Progenitor cell of endocrine pancreas (in vitro differentiated cells): ENCODE measurements at regions not wholly inside any gene's neighbourhood (a gene's known extent, or its start where the extent isn't known, plus 50 kb on each side); places are given as distances from the start of the nearest gene placed in this dataset.

ENCODE experiments used
- DNase-seq: peaks from one replicate; pipeline ENCODE4 v3.0.0; 2021; ENCODE audit warnings: low spot score; ENCODE audit not compliant: unreplicated experiment
- H3K27ac Mint-ChIP-seq: 2 replicates; pipeline ENCODE4 v1.8.0; 2021; ENCODE audit warnings: mild to moderate bottlenecking, moderate library complexity, mixed read lengths
- H3K27me3 Mint-ChIP-seq: 2 replicates; pipeline ENCODE4 v1.8.0; 2021; ENCODE audit warnings: mixed read lengths
- H3K36me3 Mint-ChIP-seq: 2 replicates; pipeline ENCODE4 v1.8.0; 2022; ENCODE audit warnings: mixed read lengths; ENCODE audit not compliant: insufficient read depth
- H3K4me1 Mint-ChIP-seq: 2 replicates; pipeline ENCODE4 v1.8.0; 2021; ENCODE audit warnings: low read depth, mixed read lengths
- H3K4me3 Mint-ChIP-seq: 2 replicates; pipeline ENCODE4 v1.8.0; 2021; ENCODE audit warnings: low read depth, mild to moderate bottlenecking, moderate library complexity, mixed read lengths
- H3K9me3 Mint-ChIP-seq: 2 replicates; pipeline ENCODE4 v1.8.0; 2021; ENCODE audit warnings: low read depth, mixed read lengths
- CTCF ChIP-seq: fragments of 200-600 bp; sonication (generic); IDR thresholded peaks from one replicate; pipeline ENCODE4 v1.5.0; 2021; ENCODE audit warnings: antibody characterized with exemption, mild to moderate bottlenecking; ENCODE audit not compliant: unreplicated experiment

DNA sequence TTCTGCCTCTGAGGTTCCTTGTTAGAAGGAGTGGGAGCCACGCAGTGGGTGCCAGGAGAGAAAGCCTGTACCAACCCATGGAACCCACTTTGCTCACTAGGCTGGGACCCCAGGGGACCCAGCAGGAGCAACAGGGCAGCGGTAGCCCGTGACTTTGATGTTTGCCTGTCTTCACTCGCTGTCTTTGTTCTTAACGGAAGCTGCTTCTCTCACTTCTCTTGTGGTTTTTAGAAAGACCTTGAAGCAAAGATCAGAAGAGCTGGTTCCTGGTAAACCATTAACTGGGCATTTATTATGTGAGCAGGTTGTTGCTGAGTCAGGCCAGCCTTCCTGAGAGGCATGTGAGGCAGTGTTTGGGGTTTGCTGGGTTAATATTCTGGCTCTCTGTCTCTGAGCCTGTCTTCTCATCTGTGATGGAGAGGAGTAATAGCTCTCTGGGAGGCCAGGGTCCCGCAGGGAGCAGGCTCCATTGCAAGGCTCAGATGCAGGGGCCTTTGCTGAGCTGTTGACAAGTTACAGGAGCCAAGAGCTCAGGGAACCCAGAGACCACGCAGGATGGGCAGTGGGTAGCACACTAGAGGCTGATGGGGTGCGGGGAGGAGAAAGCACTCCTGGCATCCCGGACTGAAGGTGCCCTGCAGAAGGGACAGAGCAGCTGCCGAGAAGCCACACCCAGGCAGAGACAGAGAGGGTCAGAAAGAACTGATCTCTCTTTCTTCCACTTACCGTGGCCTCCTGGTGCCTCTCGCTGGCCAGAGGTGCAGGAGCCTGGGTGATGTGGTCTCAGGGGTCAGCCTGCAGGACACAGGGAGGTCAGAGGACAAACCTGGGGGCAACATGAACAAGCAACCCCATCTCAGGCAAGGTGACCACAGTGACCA, 367.5 kb upstream of the C1orf174 start:
- H3K4me1 Mint-ChIP-seq, result peaks cover 13% of the 10 kb centered on the region

DNA sequence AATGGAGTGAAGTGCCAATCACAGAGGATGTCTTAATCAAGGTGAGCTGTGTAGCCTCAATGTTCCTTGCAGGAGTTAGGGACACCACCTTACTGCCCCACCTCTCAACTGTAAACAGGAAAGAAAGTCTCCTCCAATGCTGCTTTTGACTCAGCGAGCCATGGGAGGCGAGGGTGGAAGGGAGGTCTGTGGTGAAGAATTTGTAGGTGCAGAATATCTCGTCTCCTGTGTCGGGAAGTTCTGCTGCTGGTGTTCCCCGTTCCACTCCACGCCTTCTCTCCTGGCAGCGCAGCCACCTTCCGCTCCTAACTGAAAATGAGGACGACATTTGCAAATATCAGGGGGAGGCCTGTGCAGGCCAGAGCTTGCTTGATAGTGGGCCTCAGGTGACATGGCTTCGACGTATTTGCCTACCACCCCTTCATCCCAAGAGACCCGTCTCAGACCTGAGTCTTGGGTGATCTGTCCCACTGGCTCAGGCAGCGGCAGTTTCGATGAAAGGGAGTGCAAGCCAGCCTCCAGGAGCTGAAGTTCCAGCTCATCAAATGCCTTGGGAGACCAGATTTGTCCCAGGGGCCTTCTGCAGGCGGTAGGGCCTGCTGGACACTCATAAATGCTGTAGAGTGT, 368.3 kb upstream of the C1orf174 start:
- no peak for TF ChIP-seq CTCF
- Mint-ChIP-seq H3K27ac (peak overlapping the region; percentile 26), H3K4me3 (no peak overlapping the region), H3K36me3 (no peaks in the 10 kb centered on the region), H3K27me3 (peaks cover 17% of the 10 kb centered on the region), H3K4me1 (peaks cover 14% of the 10 kb centered on the region), H3K9me3 (no peaks in the 10 kb centered on the region)
- DNase-seq, result no peak

More for the DNA sequence above, 367.5 kb upstream of the C1orf174 start:
- no peak for TF ChIP-seq CTCF
- DNase-seq, result no peak
- no peaks in the 10 kb centered on the region for H3K36me3 Mint-ChIP-seq
- H3K9me3 Mint-ChIP-seq, result no peaks in the 10 kb centered on the region
- no peak overlapping the region for H3K4me3 Mint-ChIP-seq
- H3K27me3 Mint-ChIP-seq, result peaks cover 18% of the 10 kb centered on the region
- peak overlapping the region; percentile 30 for H3K27ac Mint-ChIP-seq

DNA sequence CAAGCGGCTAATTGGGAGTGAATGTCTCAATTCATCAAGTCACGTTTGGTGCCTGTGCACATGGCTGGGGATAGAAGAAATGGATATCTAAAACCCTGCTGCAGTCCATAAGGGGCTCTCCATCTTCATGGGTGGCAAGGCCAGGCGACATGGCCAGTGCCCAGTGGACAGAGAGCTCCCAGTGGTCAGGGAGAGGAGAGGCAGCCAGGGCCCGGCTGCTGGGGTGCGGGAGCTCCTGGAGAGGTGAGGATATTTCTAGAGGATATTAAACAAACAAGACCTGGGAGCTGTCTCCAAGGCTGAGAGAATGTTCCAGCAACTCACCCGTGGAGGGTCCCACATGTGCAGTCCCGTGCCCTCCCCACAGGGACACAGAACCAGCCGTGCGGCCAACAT, 368.8 kb upstream of the C1orf174 start:
- TF ChIP-seq CTCF, result peak; percentile 9
- no peak for DNase-seq
- Mint-ChIP-seq H3K9me3 (no peaks in the 10 kb centered on the region), H3K4me3 (no peak overlapping the region), H3K36me3 (no peaks in the 10 kb centered on the region), H3K4me1 (peaks cover 16% of the 10 kb centered on the region), H3K27ac (no peak overlapping the region), H3K27me3 (peaks cover 15% of the 10 kb centered on the region)

DNA sequence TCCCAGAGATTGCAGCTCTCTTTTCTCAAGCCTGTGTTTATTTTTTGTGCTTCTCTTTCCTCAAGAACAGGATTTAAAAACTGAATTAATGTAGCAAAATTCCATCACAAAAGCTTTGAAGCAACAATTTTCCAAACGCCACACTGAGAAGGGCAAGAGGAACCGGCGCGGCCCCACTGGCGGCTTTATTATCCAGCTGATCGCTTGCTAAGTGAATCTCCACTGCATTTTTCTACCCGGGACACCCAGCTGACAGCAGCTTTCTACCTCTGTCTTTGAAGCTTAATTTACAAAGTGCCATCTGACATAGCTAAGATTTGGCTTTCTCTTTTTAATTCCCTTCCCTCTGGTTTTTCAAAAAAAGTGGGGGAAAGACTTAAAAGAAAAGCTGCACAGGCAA, 369.3 kb upstream of the C1orf174 start:
- H3K27me3 Mint-ChIP-seq, result peaks cover 13% of the 10 kb centered on the region
- DNase-seq, result no peak
- TF ChIP-seq CTCF, result no peak
- no peaks in the 10 kb centered on the region for H3K36me3 Mint-ChIP-seq
- H3K9me3 Mint-ChIP-seq, result no peaks in the 10 kb centered on the region
- peaks cover 16% of the 10 kb centered on the region for H3K4me1 Mint-ChIP-seq
- no peak overlapping the region for H3K4me3 Mint-ChIP-seq
- H3K27ac Mint-ChIP-seq, result no peak overlapping the region

GRCh38 chr1:4269952-4270570, 370.0 kb upstream of the C1orf174 start:
- H3K9me3 Mint-ChIP-seq, result no peaks in the 10 kb centered on the region
- TF ChIP-seq CTCF, result no peak
- no peak overlapping the region for H3K27ac Mint-ChIP-seq
- no peaks in the 10 kb centered on the region for H3K36me3 Mint-ChIP-seq
- no peak overlapping the region for H3K4me3 Mint-ChIP-seq
- no peak for DNase-seq
- peaks cover 9% of the 10 kb centered on the region for H3K27me3 Mint-ChIP-seq
- H3K4me1 Mint-ChIP-seq, result peaks cover 16% of the 10 kb centered on the region
